H1 (cell line): ENCODE measurements at regions not wholly inside any gene's neighbourhood (a gene's known extent, or its start where the extent isn't known, plus 50 kb on each side); places are given as distances from the start of the nearest gene placed in this dataset.

Experiments used
- CTCF ChIA-PET: fragments of 300-600 bp; sonication (Branson Sonifier 250); formaldehyde crosslinking; loops from one replicate; lab custom pipeline; 2021; ENCODE audit not compliant: partially characterized antibody; lab: Charles Lee
- POLR2A ChIA-PET: fragments of 300-600 bp; sonication (Branson Sonifier 250); formaldehyde crosslinking; loops from one replicate; lab custom pipeline; 2021; ENCODE audit warnings: inconsistent platforms; ENCODE audit not compliant: partially characterized antibody; lab: Charles Lee
- DNase-seq, 2 experiments: peaks; one replicate each; pipeline versions ENCODE4 v3.0.0 to v3.0.0-alpha.2; 2010 to 2022; ENCODE audit warnings: low spot score in 2 of 2, low read depth in 1 of 2, mixed read lengths in 1 of 2
- FAIRE-seq: peaks from 2 replicates; lab custom pipeline; 2011; peaks lifted over from hg19 to GRCh38; lab: Jason Lieb, UNC
- H2AFZ ChIP-seq: 2 replicates; pipeline ENCODE4 v1.8.1; 2012; ENCODE audit warnings: low read length, inconsistent platforms
- H2AK5ac ChIP-seq: 2 replicates; pipeline ENCODE4 v1.6.1; 2013; ENCODE audit warnings: low read depth, low read length
- H2BK120ac ChIP-seq: replicated peaks from 2 replicates; pipeline ENCODE3; 2013; ENCODE audit warnings: low read depth, low read length, inconsistent platforms
- H2BK12ac ChIP-seq: 2 replicates; pipeline ENCODE4 v1.6.1; 2013; ENCODE audit warnings: low read depth, low read length
- H2BK15ac ChIP-seq: 2 replicates; pipeline ENCODE4 v1.6.1; 2013; ENCODE audit warnings: low read length
- H2BK20ac ChIP-seq: 2 replicates; pipeline ENCODE4 v1.6.1; 2013; ENCODE audit warnings: low read length
- H2BK5ac ChIP-seq: 2 replicates; pipeline ENCODE4 v1.6.1; 2013; ENCODE audit warnings: low read depth, low read length
- H3K14ac ChIP-seq: 2 replicates; pipeline ENCODE4 v1.6.1; 2013; ENCODE audit warnings: inconsistent platforms; ENCODE audit not compliant: insufficient read length
- H3K18ac ChIP-seq: 2 replicates; pipeline ENCODE4 v1.6.1; 2013; ENCODE audit warnings: low read length; ENCODE audit errors: extremely low read depth
- H3K23ac ChIP-seq: 2 replicates; pipeline ENCODE4 v1.6.1; 2013; ENCODE audit warnings: inconsistent platforms; ENCODE audit not compliant: insufficient read length
- H3K23me2 ChIP-seq: 2 replicates; pipeline ENCODE4 v1.6.1; 2013; ENCODE audit warnings: low read depth, low read length
- H3K27ac ChIP-seq: 2 replicates; pipeline ENCODE4 v1.6.1; 2011; ENCODE audit warnings: low read depth, low read length, inconsistent platforms
- H3K27me3 ChIP-seq, 4 experiments: replicated peaks in 1 of 4; 1 replicate in 1 of 4; 2 replicates in 3 of 4; pipeline versions ENCODE4 v1.6.1 to v1.8.1; 2011 to 2013; ENCODE audit warnings: low read length in 3 of 4, mild to moderate bottlenecking in 3 of 4, inconsistent platforms in 2 of 4, mixed read lengths in 2 of 4, moderate library complexity in 1 of 4; ENCODE audit not compliant: control insufficient read depth in 3 of 4, insufficient read depth in 3 of 4; ENCODE audit errors: extremely low read depth in 1 of 4
- H3K36me3 ChIP-seq, 4 experiments: 2 replicates each; pipeline versions ENCODE4 v1.6.1 to v1.8.1; 2011 to 2013; ENCODE audit warnings: mild to moderate bottlenecking in 4 of 4, low read length in 3 of 4, moderate library complexity in 2 of 4, control low read depth in 1 of 4, inconsistent platforms in 1 of 4; ENCODE audit not compliant: insufficient read depth in 4 of 4, control insufficient read depth in 2 of 4
- H3K4ac ChIP-seq: replicated peaks from 2 replicates; pipeline ENCODE3; 2013; ENCODE audit warnings: low read length, low read depth, mixed read lengths, inconsistent platforms; ENCODE audit not compliant: insufficient read length
- H3K4me1 ChIP-seq, 4 experiments: replicated peaks in 1 of 4; 1 replicate in 1 of 4; 2 replicates in 3 of 4; pipeline versions ENCODE4 v1.6.1 to v1.8.1; 2011 to 2013; ENCODE audit warnings: low read length in 3 of 4, inconsistent platforms in 2 of 4, mixed read lengths in 1 of 4; ENCODE audit not compliant: insufficient read depth in 4 of 4, control insufficient read depth in 3 of 4
- H3K4me2 ChIP-seq, 2 experiments: 2 replicates each; pipeline versions ENCODE4 v1.6.1 to v1.8.1; 2011 to 2013; ENCODE audit warnings: low read depth in 2 of 2, low read length in 2 of 2, control low read depth in 1 of 2, inconsistent platforms in 1 of 2, mild to moderate bottlenecking in 1 of 2; ENCODE audit not compliant: insufficient read depth in 1 of 2
- H3K4me3 ChIP-seq, 4 experiments: fragments of 200-600, 300-600 bp in 1 of 4; sonication (generic), shearing (Covaris generic), sonication (Bioruptor Twin) in 1 of 4; 2 replicates each; pipeline versions ENCODE4 v1.5.1 to v1.8.1; 2011 to 2016; ENCODE audit warnings: low read length in 4 of 4, low read depth in 3 of 4, control low read depth in 2 of 4, inconsistent platforms in 2 of 4, mild to moderate bottlenecking in 2 of 4, mixed read lengths in 1 of 4, moderate library complexity in 1 of 4; ENCODE audit not compliant: insufficient read depth in 2 of 4; ENCODE audit errors: extremely low read depth in 1 of 4
- H3K56ac ChIP-seq: replicated peaks from 2 replicates; pipeline ENCODE3; 2013; ENCODE audit warnings: low read depth, mild to moderate bottlenecking, mixed read lengths, low read length, inconsistent platforms; ENCODE audit not compliant: insufficient read length
- H3K79me1 ChIP-seq: 2 replicates; pipeline ENCODE4 v1.6.1; 2013; ENCODE audit warnings: low read depth, low read length, control low read depth
- H3K79me2 ChIP-seq, 2 experiments: 2 replicates each; pipeline versions ENCODE4 v1.6.1 to v1.8.1; 2012 to 2013; ENCODE audit warnings: low read length in 2 of 2, mild to moderate bottlenecking in 2 of 2, inconsistent platforms in 1 of 2; ENCODE audit not compliant: insufficient read depth in 2 of 2, control insufficient read depth in 1 of 2
- H3K9ac ChIP-seq, 4 experiments: replicated peaks in 1 of 4; 1 replicate in 1 of 4; 2 replicates in 3 of 4; pipeline versions ENCODE4 v1.6.1 to v1.8.1; 2011 to 2013; ENCODE audit warnings: low read depth in 3 of 4, low read length in 3 of 4, control low read depth in 2 of 4, mild to moderate bottlenecking in 2 of 4, moderate library complexity in 2 of 4, inconsistent platforms in 1 of 4; ENCODE audit errors: extremely low read depth in 1 of 4
- H3K9me3 ChIP-seq, 2 experiments: 2 replicates each; pipeline versions ENCODE4 v1.6.1 to v1.8.1; 2012 to 2013; ENCODE audit warnings: mild to moderate bottlenecking in 2 of 2, moderate library complexity in 2 of 2, control low read depth in 1 of 2, inconsistent platforms in 1 of 2, low read depth in 1 of 2, low read length in 1 of 2, mixed read lengths in 1 of 2; ENCODE audit not compliant: insufficient read depth in 2 of 2
- H4K20me1 ChIP-seq, 2 experiments: replicated peaks in 1 of 2; 2 replicates each; pipeline versions ENCODE3 to v1.8.1; 2011 to 2013; ENCODE audit warnings: inconsistent platforms in 2 of 2, low read length in 2 of 2, mild to moderate bottlenecking in 1 of 2; ENCODE audit not compliant: insufficient read depth in 2 of 2, control insufficient read depth in 1 of 2
- H4K5ac ChIP-seq: 2 replicates; pipeline ENCODE4 v1.6.1; 2013; ENCODE audit warnings: low read length, low read depth, mixed read lengths, inconsistent platforms; ENCODE audit not compliant: insufficient read length
- H4K8ac ChIP-seq: 2 replicates; pipeline ENCODE4 v1.8.0; 2013; ENCODE audit warnings: mild to moderate bottlenecking, moderate library complexity, low read length, inconsistent platforms; ENCODE audit not compliant: insufficient read depth; ENCODE audit errors: extremely low read depth
- H4K91ac ChIP-seq: replicated peaks from 2 replicates; pipeline ENCODE3; 2013; ENCODE audit warnings: low read length, mixed read lengths, inconsistent platforms; ENCODE audit not compliant: insufficient read length
- BCL11A ChIP-seq, 2 experiments: IDR thresholded peaks; one replicate each; pipeline ENCODE4 v1.6.1; 2011; ENCODE audit warnings: low read depth in 2 of 2, low read length in 2 of 2, mild to moderate bottlenecking in 2 of 2
- CBX8 ChIP-seq: fragments of 300-800, 300-1000 bp; sonication (generic); IDR thresholded peaks from 2 replicates; pipeline ENCODE4 v1.7.1; 2016; ENCODE audit warnings: low read depth, low read length, borderline replicate concordance
- GTF2F1 ChIP-seq: IDR thresholded peaks from 2 replicates; pipeline ENCODE4 v1.6.1; 2012; ENCODE audit warnings: low read depth, low read length, improper control_type of control experiment, borderline replicate concordance
- JUND ChIP-seq: IDR thresholded peaks from 2 replicates; pipeline ENCODE4 v1.6.1; 2011; ENCODE audit warnings: mild to moderate bottlenecking, improper control_type of control experiment, low read length
- NANOG ChIP-seq: IDR thresholded peaks from 2 replicates; pipeline ENCODE4 v1.6.1; 2011; ENCODE audit warnings: low read length, low read depth, mild to moderate bottlenecking, inconsistent platforms; ENCODE audit not compliant: insufficient read depth, poor library complexity, severe bottlenecking
- POLR2A ChIP-seq, 2 experiments: IDR thresholded peaks; 1 replicate in 1 of 2; 2 replicates in 1 of 2; pipeline ENCODE4 v1.6.1; 2011; ENCODE audit warnings: low read depth in 2 of 2, low read length in 2 of 2, mild to moderate bottlenecking in 2 of 2; ENCODE audit errors: control extremely low read depth in 1 of 2
- POLR2AphosphoS5 ChIP-seq: IDR thresholded peaks from 2 replicates; pipeline ENCODE4 v1.6.1; 2011; ENCODE audit warnings: low read depth, low read length
- POU5F1 ChIP-seq: IDR thresholded peaks from 2 replicates; pipeline ENCODE4 v1.6.1; 2011; ENCODE audit warnings: low read depth, mild to moderate bottlenecking, low read length, moderate library complexity
- RAD21 ChIP-seq, 2 experiments: IDR thresholded peaks in 1 of 2; conservative IDR thresholded peaks in 1 of 2; 2 replicates each; pipeline ENCODE4 v1.6.1; 2011; ENCODE audit warnings: low read depth in 2 of 2, low read length in 2 of 2, improper control_type of control experiment in 1 of 2, inconsistent platforms in 1 of 2, mild to moderate bottlenecking in 1 of 2, moderate library complexity in 1 of 2
- SAP30 ChIP-seq: fragments of 300-600 bp; sonication (generic); IDR thresholded peaks from 2 replicates; pipeline ENCODE4 v1.7.1; 2012; ENCODE audit warnings: low read length, moderate library complexity, mild to moderate bottlenecking, inconsistent platforms; ENCODE audit not compliant: insufficient read depth, insufficient replicate concordance
- ZNF274 ChIP-seq: IDR thresholded peaks from 2 replicates; pipeline ENCODE4 v1.7.0; 2012; ENCODE audit warnings: low read length, borderline replicate concordance; ENCODE audit errors: extremely low read depth
- WGBS, 2 experiments: shearing (Covaris generic) in 1 of 2; methylation state at CpG; one replicate each; pipeline versions ENCODE4 v1.1.6 to v1.1.7; 2013 to 2015; ENCODE audit warnings: low lambda C conversion rate in 2 of 2, mixed read lengths in 2 of 2, inconsistent platforms in 1 of 2, low coverage in 1 of 2, missing lambda C conversion rate in 1 of 2; ENCODE audit not compliant: insufficient replicate concordance in 2 of 2, insufficient coverage in 1 of 2, insufficient read length in 1 of 2; ENCODE audit errors: extremely low coverage in 1 of 2, missing lambda C conversion rate in 1 of 2; 5-methylcytosine and 5-hydroxymethylcytosine counted together
- TF ChIP-seq, protein P1 (sequence below): IDR thresholded peaks from 2 replicates; pipeline ENCODE4 v1.6.1; 2011; ENCODE audit warnings: low read depth, mild to moderate bottlenecking, low read length; ENCODE audit not compliant: insufficient read depth
- TF ChIP-seq, protein P2 (sequence below): IDR thresholded peaks from 2 replicates; pipeline ENCODE4 v1.6.1; 2012; ENCODE audit warnings: inconsistent platforms

DNA sequence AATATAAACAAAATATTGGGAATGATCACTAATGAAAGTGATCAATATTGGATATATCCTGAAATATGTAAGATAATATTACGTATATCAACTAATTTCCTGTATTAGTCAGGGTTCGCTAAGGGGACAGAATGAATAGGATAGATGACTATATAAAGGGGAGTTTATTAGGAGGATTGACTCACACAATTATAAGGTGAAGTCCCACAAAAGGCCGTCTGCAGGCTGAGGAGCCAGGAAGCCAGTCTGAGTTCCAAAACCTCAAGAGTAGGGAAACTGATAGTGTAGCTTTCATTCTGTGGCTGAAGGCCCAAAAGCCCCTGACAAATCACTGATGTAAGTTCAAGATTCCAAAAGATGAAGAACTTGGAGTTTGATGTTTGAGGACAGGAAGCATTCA is 561.1 kb downstream of the PRDM9 start:
- Histone ChIP-seq H2BK12ac (no peak overlapping the region), H3K23ac (no peak overlapping the region), H2BK120ac (no peak overlapping the region), H2BK20ac (no peak overlapping the region), H4K91ac (no peak overlapping the region), H4K20me1 (no peaks in the 10 kb centered on the region), H3K4me1 (no peaks in the 10 kb centered on the region), H3K79me2 (no peaks in the 10 kb centered on the region), H3K14ac (no peak overlapping the region), H2AK5ac (no peak overlapping the region), H2AFZ (no peak overlapping the region), H3K4me2 (no peak overlapping the region), H3K4ac (no peak overlapping the region), H3K18ac (no peak overlapping the region), H3K27me3 (no peaks in the 10 kb centered on the region), H4K8ac (no peak overlapping the region), H3K9ac (no peak overlapping the region), H3K56ac (no peak overlapping the region), H3K79me1 (no peaks in the 10 kb centered on the region), H4K5ac (no peak overlapping the region), H3K36me3 (no peaks in the 10 kb centered on the region), H3K4me3 (no peak overlapping the region), H3K27ac (no peak overlapping the region), H3K9me3 (peaks cover 0 to 2% of the 10 kb centered on the region in 2 experiments; a peak in 1 of 4 replicates), H2BK15ac (no peak overlapping the region), H2BK5ac (no peak overlapping the region), H3K23me2 (no peaks in the 10 kb centered on the region)
- FAIRE-seq = no peak
- ChIA-PET CTCF (interaction anchor here (1.0 kb wide), 1 partner anchor 259 kb away, joined by 3 read pairs; no protein-coding TSS in a partner anchor), POLR2A (no interaction called here)
- 86% methylated on average over 3 of the region's 3 CpGs; no CpG with 5 or more reads in 1 of the 2 experiments for WGBS, 2 experiments
- no peak for DNase-seq
- no peak for TF ChIP-seq POLR2A (IDR thresholded peaks at IDR 0.05; ENCODE audit: control extremely low read depth in 1 of 2, low read depth in 2 of 2, low read length in 2 of 2)
- TF ChIP-seq, protein P1, sequence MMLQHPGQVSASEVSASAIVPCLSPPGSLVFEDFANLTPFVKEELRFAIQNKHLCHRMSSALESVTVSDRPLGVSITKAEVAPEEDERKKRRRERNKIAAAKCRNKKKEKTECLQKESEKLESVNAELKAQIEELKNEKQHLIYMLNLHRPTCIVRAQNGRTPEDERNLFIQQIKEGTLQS = no peak
- TF ChIP-seq BCL11A (IDR thresholded peaks at IDR 0.05; ENCODE audit: low read depth in 2 of 2, low read length in 2 of 2) = no peak
- TF ChIP-seq ZNF274 = no peak
- no peak for TF ChIP-seq SAP30
- TF ChIP-seq RAD21 (IDR thresholded peaks at IDR 0.05 in 1 of 2, conservative IDR thresholded peaks at IDR 0.05 in 1 of 2; ENCODE audit: low read depth in 2 of 2, low read length in 2 of 2) = no peak
- TF ChIP-seq JUND = no peak
- TF ChIP-seq, protein P2, sequence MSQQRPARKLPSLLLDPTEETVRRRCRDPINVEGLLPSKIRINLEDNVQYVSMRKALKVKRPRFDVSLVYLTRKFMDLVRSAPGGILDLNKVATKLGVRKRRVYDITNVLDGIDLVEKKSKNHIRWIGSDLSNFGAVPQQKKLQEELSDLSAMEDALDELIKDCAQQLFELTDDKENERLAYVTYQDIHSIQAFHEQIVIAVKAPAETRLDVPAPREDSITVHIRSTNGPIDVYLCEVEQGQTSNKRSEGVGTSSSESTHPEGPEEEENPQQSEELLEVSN = no peak
- TF ChIP-seq CBX8 = no peak
- TF ChIP-seq GTF2F1 = no peak
- no peak for TF ChIP-seq POLR2AphosphoS5
- no peak for TF ChIP-seq NANOG
- no peak for TF ChIP-seq POU5F1
